WTC11 (cell line): ENCODE measurements at regions not wholly inside any gene's neighbourhood (a gene's known extent, or its start where the extent isn't known, plus 50 kb on each side); places are given as distances from the start of the nearest gene placed in this dataset.
A peak's percentile ranks its signal among the peaks of the same experiment; 100 is the strongest.

Experiments used
- ATAC-seq: fragments of 200-7000 bp; cut with Tn5 transposase; 2 replicates; pipeline ENCODE4 v1.10.0; 2021; ENCODE audit warnings: mild to moderate bottlenecking, moderate library complexity
- CTCF ChIA-PET: fragments of 300-600 bp; sonication (Branson Sonifier 250); formaldehyde crosslinking; loops from one replicate; lab custom pipeline; 2021; ENCODE audit warnings: antibody characterized with exemption; lab: Charles Lee
- POLR2A ChIA-PET: fragments of 350-600 bp; sonication (Branson Sonifier 250); formaldehyde crosslinking; loops from one replicate; lab custom pipeline; 2021; ENCODE audit warnings: antibody characterized with exemption; lab: Charles Lee
- DNase-seq: peaks from one replicate; pipeline ENCODE4 v3.0.0; 2021; ENCODE audit warnings: low spot score
- H3K27ac Mint-ChIP-seq: 2 replicates; pipeline ENCODE4 v1.8.0; 2021; ENCODE audit warnings: mixed read lengths
- H3K27me3 Mint-ChIP-seq: 2 replicates; pipeline ENCODE4 v1.8.0; 2021; ENCODE audit warnings: low read depth, mild to moderate bottlenecking, moderate library complexity, mixed read lengths
- H3K36me3 Mint-ChIP-seq: 2 replicates; pipeline ENCODE4 v1.8.0; 2021; ENCODE audit warnings: mixed read lengths
- H3K4me1 Mint-ChIP-seq: 2 replicates; pipeline ENCODE4 v1.8.0; 2022; ENCODE audit warnings: mixed read lengths
- H3K4me3 Mint-ChIP-seq: 2 replicates; pipeline ENCODE4 v1.8.0; 2021; ENCODE audit warnings: mild to moderate bottlenecking, moderate library complexity, mixed read lengths
- H3K9me3 Mint-ChIP-seq: 2 replicates; pipeline ENCODE4 v1.8.0; 2021; ENCODE audit warnings: mixed read lengths
- ELF4 ChIP-seq: sonication (generic); formaldehyde crosslinking; IDR thresholded peaks from 2 replicates; pipeline ENCODE4 v1.8.1; 2022; ENCODE audit warnings: low read depth, mild to moderate bottlenecking, moderate library complexity, missing genetic modification reagents
- EMX1 ChIP-seq: fragments of 250-450 bp; sonication (Bioruptor Pico); IDR thresholded peaks from 2 replicates; pipeline ENCODE4 v1.8.0; 2021; ENCODE audit warnings: mild to moderate bottlenecking
- GRHL2 ChIP-seq: fragments of 250-450 bp; sonication (Bioruptor Pico); IDR thresholded peaks from 2 replicates; pipeline ENCODE4 v1.8.0; 2022; ENCODE audit warnings: mild to moderate bottlenecking, moderate library complexity; ENCODE audit not compliant: insufficient replicate concordance, severe bottlenecking
- HMGA2 ChIP-seq: fragments of 250-450 bp; sonication (Bioruptor Pico); IDR thresholded peaks from 2 replicates; pipeline ENCODE4 v1.4.0; 2021; ENCODE audit warnings: mild to moderate bottlenecking, moderate library complexity
- NR3C1 ChIP-seq: sonication (generic); formaldehyde crosslinking; conservative IDR thresholded peaks from 2 replicates; pipeline ENCODE4 v1.8.1; 2023; ENCODE audit warnings: low read depth, mild to moderate bottlenecking, missing genetic modification reagents
- ZNF219 ChIP-seq: sonication (generic); formaldehyde crosslinking; IDR thresholded peaks from 2 replicates; pipeline ENCODE4 v1.8.0; 2023; ENCODE audit warnings: missing genetic modification reagents, mild to moderate bottlenecking, borderline replicate concordance
- ZNF317 ChIP-seq: sonication (generic); formaldehyde crosslinking; IDR thresholded peaks from 2 replicates; pipeline ENCODE4 v1.8.1; 2023; ENCODE audit warnings: low read depth, mild to moderate bottlenecking, moderate library complexity, missing genetic modification reagents, borderline replicate concordance
- ZNF396 ChIP-seq: fragments of 250-450 bp; sonication (Bioruptor Pico); IDR thresholded peaks from 2 replicates; pipeline ENCODE4 v1.8.0; 2021; ENCODE audit warnings: mild to moderate bottlenecking, moderate library complexity, borderline replicate concordance
- ZNF671 ChIP-seq: fragments of 250-450 bp; sonication (Bioruptor Pico); IDR thresholded peaks from 2 replicates; pipeline ENCODE4 v1.8.0; 2021; ENCODE audit warnings: mild to moderate bottlenecking
- TF ChIP-seq, protein P1 (sequence below): sonication (generic); formaldehyde crosslinking; IDR thresholded peaks from 2 replicates; pipeline ENCODE4 v1.8.1; 2023; ENCODE audit warnings: mild to moderate bottlenecking, moderate library complexity, missing genetic modification reagents
- TF ChIP-seq, protein P2 (sequence below): fragments of 250-450 bp; sonication (Bioruptor Pico); conservative IDR thresholded peaks from 2 replicates; pipeline ENCODE4 v1.9.0; 2021; ENCODE audit warnings: mild to moderate bottlenecking
- TF ChIP-seq, protein P3 (sequence below): fragments of 200-600 bp; IDR thresholded peaks from 2 replicates; pipeline ENCODE4 v1.8.0; 2022; ENCODE audit warnings: antibody characterized with exemption
- TF ChIP-seq, protein P4 (sequence below): fragments of 250-450 bp; sonication (Bioruptor Pico); IDR thresholded peaks from 2 replicates; pipeline ENCODE4 v1.8.0; 2021; ENCODE audit warnings: mild to moderate bottlenecking
- TF ChIP-seq, protein P5 (sequence below): fragments of 250-450 bp; sonication (Bioruptor Pico); IDR thresholded peaks from 2 replicates; pipeline ENCODE4 v1.9.0; 2021; ENCODE audit warnings: moderate library complexity, mild to moderate bottlenecking, inconsistent platforms, borderline replicate concordance
- TF ChIP-seq, protein P6 (sequence below): fragments of 250-450 bp; sonication (Bioruptor Pico); IDR thresholded peaks from 2 replicates; pipeline ENCODE4 v1.9.0; 2021; ENCODE audit warnings: mild to moderate bottlenecking, borderline replicate concordance
- TF ChIP-seq, protein P7 (sequence below): sonication (generic); formaldehyde crosslinking; IDR thresholded peaks from 2 replicates; pipeline ENCODE4 v1.8.0; 2022; ENCODE audit warnings: mild to moderate bottlenecking, missing genetic modification reagents

DNA sequence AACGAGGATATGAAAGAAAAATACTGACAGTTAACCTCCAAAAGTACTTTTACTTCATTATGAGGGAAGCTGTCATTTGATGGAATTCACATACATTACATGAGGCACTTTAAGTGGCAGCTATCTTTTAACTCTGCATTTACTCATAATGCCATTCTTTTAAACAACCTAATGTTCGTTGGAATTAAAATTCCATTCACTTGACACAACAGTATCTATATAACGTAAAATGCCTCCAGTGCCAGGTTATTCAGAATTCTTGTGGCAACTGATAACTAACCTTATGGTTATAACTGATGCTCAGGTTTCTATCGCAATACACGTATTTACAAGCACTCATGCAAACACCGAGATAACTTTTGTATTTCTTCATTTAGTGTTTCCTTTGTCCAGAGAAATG is 376.9 kb upstream of the GRAMD2B start:
- no peak for TF ChIP-seq ZNF219 (CRISPR knock-in tag)
- TF ChIP-seq, protein P1, sequence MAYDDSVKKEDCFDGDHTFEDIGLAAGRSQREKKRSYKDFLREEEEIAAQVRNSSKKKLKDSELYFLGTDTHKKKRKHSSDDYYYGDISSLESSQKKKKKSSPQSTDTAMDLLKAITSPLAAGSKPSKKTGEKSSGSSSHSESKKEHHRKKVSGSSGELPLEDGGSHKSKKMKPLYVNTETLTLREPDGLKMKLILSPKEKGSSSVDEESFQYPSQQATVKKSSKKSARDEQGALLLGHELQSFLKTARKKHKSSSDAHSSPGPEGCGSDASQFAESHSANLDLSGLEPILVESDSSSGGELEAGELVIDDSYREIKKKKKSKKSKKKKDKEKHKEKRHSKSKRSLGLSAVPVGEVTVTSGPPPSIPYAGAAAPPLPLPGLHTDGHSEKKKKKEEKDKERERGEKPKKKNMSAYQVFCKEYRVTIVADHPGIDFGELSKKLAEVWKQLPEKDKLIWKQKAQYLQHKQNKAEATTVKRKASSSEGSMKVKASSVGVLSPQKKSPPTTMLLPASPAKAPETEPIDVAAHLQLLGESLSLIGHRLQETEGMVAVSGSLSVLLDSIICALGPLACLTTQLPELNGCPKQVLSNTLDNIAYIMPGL (CRISPR knock-in tag): no peak
- no peak for TF ChIP-seq ELF4 (CRISPR knock-in tag)
- TF ChIP-seq, protein P2, sequence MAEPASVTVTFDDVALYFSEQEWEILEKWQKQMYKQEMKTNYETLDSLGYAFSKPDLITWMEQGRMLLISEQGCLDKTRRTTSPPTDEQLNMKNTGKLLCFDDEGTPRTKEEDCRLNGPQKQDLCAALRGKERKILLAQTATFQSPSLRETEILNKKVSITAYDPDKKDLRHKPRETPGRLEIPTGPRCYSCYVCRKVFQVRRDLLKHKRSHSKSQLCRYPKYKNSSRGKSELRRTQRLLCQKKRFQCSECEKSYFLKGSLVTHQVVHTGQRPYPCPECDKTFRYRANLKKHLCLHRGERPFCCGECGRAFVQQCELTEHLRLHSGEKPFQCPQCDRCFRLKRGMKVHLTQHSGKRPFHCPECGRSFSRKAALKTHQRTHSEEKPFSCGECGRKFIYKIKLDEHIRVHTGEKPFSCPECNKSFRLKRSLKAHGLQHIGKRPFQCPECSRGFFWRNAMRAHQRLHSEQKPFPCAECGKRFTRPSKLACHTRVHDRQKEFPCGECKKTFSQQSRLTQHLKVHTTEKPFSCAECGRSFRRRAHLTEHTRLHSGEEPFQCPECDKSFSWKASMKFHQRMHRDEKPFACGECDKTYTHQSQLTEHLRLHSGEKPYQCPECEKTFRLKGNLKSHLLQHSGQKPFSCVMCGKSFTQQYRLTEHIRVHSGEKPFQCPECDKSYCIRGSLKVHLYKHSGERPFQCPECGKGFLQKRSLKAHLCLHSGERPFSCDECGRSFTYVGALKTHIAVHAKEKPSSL (CRISPR knock-in tag): no peak
- TF ChIP-seq EMX1 (CRISPR knock-in tag): no peak
- no peak for TF ChIP-seq ZNF396 (CRISPR knock-in tag)
- TF ChIP-seq, protein P3, sequence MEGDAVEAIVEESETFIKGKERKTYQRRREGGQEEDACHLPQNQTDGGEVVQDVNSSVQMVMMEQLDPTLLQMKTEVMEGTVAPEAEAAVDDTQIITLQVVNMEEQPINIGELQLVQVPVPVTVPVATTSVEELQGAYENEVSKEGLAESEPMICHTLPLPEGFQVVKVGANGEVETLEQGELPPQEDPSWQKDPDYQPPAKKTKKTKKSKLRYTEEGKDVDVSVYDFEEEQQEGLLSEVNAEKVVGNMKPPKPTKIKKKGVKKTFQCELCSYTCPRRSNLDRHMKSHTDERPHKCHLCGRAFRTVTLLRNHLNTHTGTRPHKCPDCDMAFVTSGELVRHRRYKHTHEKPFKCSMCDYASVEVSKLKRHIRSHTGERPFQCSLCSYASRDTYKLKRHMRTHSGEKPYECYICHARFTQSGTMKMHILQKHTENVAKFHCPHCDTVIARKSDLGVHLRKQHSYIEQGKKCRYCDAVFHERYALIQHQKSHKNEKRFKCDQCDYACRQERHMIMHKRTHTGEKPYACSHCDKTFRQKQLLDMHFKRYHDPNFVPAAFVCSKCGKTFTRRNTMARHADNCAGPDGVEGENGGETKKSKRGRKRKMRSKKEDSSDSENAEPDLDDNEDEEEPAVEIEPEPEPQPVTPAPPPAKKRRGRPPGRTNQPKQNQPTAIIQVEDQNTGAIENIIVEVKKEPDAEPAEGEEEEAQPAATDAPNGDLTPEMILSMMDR: no peak
- no peak for TF ChIP-seq ZNF317 (CRISPR knock-in tag)
- TF ChIP-seq, protein P4, sequence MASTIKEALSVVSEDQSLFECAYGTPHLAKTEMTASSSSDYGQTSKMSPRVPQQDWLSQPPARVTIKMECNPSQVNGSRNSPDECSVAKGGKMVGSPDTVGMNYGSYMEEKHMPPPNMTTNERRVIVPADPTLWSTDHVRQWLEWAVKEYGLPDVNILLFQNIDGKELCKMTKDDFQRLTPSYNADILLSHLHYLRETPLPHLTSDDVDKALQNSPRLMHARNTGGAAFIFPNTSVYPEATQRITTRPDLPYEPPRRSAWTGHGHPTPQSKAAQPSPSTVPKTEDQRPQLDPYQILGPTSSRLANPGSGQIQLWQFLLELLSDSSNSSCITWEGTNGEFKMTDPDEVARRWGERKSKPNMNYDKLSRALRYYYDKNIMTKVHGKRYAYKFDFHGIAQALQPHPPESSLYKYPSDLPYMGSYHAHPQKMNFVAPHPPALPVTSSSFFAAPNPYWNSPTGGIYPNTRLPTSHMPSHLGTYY (CRISPR knock-in tag): no peak
- TF ChIP-seq HMGA2: no peak
- H3K36me3 Mint-ChIP-seq: no peaks in the 10 kb centered on the region; the same call in 1 of the 2 replicates
- ATAC-seq: no peak
- H3K9me3 Mint-ChIP-seq: peaks cover 6% of the 10 kb centered on the region; the same call in 1 of the 2 replicates
- ChIA-PET POLR2A (no interaction called here), CTCF (no interaction called here)
- no peaks in the 10 kb centered on the region for H3K27me3 Mint-ChIP-seq
- peaks cover 38% of the 10 kb centered on the region for H3K4me1 Mint-ChIP-seq
- H3K4me3 Mint-ChIP-seq: no peak overlapping the region
- no peak overlapping the region for H3K27ac Mint-ChIP-seq
- no peak for DNase-seq

DNA sequence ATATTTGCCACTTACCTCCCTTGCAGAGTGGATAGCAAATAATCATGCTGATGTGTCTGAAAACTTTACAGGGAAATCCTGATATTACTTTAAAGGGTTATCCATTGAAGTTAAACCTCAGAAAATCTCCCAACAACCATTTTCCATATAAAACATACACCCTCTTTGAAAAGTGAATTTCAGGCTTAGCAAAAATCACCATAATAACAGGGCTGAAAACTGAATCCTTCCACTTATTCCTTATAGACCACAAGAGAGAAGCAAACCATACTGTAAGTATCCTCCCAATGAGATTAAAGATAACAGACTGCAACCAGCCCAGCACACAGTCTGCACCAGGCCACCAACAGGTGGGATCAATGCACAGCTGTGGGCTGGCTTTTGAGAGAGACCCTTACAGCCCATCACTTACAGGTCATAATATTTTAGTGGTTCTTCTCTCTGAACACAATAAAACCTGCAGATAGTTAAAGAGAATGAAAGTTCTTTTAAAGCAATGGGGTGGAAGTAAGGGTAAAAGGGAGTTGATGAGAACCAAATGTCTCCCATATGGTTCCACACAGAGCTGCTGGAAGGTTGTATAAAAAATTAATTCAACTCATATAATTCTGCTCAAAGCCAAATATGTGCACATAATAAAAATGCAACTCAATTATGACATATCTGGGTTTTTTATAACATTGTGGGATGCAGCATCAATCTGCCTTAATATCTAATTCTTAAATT is 376.2 kb upstream of the GRAMD2B start:
- Mint-ChIP-seq H3K4me3 (no peak overlapping the region), H3K36me3 (no peaks in the 10 kb centered on the region; the same call in 1 of the 2 replicates), H3K27me3 (no peaks in the 10 kb centered on the region), H3K4me1 (peaks cover 42% of the 10 kb centered on the region), H3K27ac (no peak overlapping the region), H3K9me3 (peaks cover 6% of the 10 kb centered on the region; the same call in 1 of the 2 replicates)
- ATAC-seq: peak; percentile 70
- DNase-seq: no peak
- CTCF ChIA-PET: no interaction called here
- POLR2A ChIA-PET: no interaction called here
- TF ChIP-seq GRHL2 (CRISPR knock-in tag) (no peak), NR3C1 (CRISPR knock-in tag) (no peak), ZNF671 (CRISPR knock-in tag) (no peak)
- TF ChIP-seq, protein P5, sequence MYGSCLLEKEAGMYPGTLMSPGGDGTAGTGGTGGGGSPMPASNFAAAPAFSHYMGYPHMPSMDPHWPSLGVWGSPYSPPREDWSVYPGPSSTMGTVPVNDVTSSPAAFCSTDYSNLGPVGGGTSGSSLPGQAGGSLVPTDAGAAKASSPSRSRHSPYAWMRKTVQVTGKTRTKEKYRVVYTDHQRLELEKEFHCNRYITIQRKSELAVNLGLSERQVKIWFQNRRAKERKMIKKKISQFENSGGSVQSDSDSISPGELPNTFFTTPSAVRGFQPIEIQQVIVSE (CRISPR knock-in tag): no peak
- TF ChIP-seq, protein P6, sequence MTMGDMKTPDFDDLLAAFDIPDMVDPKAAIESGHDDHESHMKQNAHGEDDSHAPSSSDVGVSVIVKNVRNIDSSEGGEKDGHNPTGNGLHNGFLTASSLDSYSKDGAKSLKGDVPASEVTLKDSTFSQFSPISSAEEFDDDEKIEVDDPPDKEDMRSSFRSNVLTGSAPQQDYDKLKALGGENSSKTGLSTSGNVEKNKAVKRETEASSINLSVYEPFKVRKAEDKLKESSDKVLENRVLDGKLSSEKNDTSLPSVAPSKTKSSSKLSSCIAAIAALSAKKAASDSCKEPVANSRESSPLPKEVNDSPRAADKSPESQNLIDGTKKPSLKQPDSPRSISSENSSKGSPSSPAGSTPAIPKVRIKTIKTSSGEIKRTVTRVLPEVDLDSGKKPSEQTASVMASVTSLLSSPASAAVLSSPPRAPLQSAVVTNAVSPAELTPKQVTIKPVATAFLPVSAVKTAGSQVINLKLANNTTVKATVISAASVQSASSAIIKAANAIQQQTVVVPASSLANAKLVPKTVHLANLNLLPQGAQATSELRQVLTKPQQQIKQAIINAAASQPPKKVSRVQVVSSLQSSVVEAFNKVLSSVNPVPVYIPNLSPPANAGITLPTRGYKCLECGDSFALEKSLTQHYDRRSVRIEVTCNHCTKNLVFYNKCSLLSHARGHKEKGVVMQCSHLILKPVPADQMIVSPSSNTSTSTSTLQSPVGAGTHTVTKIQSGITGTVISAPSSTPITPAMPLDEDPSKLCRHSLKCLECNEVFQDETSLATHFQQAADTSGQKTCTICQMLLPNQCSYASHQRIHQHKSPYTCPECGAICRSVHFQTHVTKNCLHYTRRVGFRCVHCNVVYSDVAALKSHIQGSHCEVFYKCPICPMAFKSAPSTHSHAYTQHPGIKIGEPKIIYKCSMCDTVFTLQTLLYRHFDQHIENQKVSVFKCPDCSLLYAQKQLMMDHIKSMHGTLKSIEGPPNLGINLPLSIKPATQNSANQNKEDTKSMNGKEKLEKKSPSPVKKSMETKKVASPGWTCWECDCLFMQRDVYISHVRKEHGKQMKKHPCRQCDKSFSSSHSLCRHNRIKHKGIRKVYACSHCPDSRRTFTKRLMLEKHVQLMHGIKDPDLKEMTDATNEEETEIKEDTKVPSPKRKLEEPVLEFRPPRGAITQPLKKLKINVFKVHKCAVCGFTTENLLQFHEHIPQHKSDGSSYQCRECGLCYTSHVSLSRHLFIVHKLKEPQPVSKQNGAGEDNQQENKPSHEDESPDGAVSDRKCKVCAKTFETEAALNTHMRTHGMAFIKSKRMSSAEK (CRISPR knock-in tag): no peak
- TF ChIP-seq, protein P7, sequence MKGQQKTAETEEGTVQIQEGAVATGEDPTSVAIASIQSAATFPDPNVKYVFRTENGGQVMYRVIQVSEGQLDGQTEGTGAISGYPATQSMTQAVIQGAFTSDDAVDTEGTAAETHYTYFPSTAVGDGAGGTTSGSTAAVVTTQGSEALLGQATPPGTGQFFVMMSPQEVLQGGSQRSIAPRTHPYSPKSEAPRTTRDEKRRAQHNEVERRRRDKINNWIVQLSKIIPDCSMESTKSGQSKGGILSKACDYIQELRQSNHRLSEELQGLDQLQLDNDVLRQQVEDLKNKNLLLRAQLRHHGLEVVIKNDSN (CRISPR knock-in tag): no peak
